Panc1 (cell line): ENCODE measurements at regions not wholly inside any gene's neighbourhood (a gene's known extent, or its start where the extent isn't known, plus 50 kb on each side); places are given as distances from the start of the nearest gene placed in this dataset.
"Not testable (repeated sequence)": the region's sequence is repeated elsewhere in the genome, so short reads cannot be mapped to it uniquely, and the experiment has no call there.

Source experiments
- ATAC-seq: fragments of 200-7000 bp; cut with Tn5 transposase; 2 replicates; pipeline ENCODE4 v1.9.1; 2020; ENCODE audit warnings: mild to moderate bottlenecking, moderate library complexity
- BruUV-seq: library from RNA; stranded (reverse); fragments of 400-500 nt; replicated peaks from 2 replicates; lab custom pipeline; 2021; lab: Mats Ljungman, UMichigan
- CTCF ChIA-PET: fragments of 300-600 bp; sonication (Branson Sonifier 250); formaldehyde crosslinking; loops from one replicate; lab custom pipeline; 2022; ENCODE audit warnings: antibody characterized with exemption; lab: Charles Lee
- POLR2A ChIA-PET: fragments of 300-600 bp; sonication (Branson Sonifier 250); formaldehyde crosslinking; loops from one replicate; lab custom pipeline; 2022; ENCODE audit warnings: antibody characterized with exemption; lab: Charles Lee
- DNase-seq: peaks from one replicate; pipeline ENCODE4 v3.0.0-alpha.2; 2010; ENCODE audit warnings: low read depth, low spot score
- H3K27ac ChIP-seq: 2 replicates; pipeline ENCODE4 v1.5.1; 2011; ENCODE audit warnings: mild to moderate bottlenecking, low read length, inconsistent platforms
- H3K27me3 ChIP-seq: fragments of 200-500 bp; sonication (Bioruptor generic); 2 replicates; pipeline ENCODE4 v1.6.0; 2014; ENCODE audit warnings: low read length, inconsistent platforms; ENCODE audit not compliant: control insufficient read depth, insufficient read depth
- H3K36me3 ChIP-seq: fragments of 200-500 bp; sonication (Bioruptor generic); 2 replicates; pipeline ENCODE4 v1.5.1; 2014; ENCODE audit warnings: inconsistent platforms, mild to moderate bottlenecking, low read length, moderate library complexity; ENCODE audit not compliant: control insufficient read depth, insufficient read depth
- H3K4me1 ChIP-seq: 2 replicates; pipeline ENCODE4 v1.5.1; 2011; ENCODE audit warnings: inconsistent platforms, mild to moderate bottlenecking, low read length, moderate library complexity; ENCODE audit not compliant: control insufficient read depth, insufficient read depth
- H3K4me3 ChIP-seq, 2 experiments: 2 replicates each; pipeline ENCODE4 v1.5.1; 2011 to 2012; ENCODE audit warnings: low read depth in 2 of 2, low read length in 2 of 2, mild to moderate bottlenecking in 2 of 2, inconsistent platforms in 1 of 2, moderate library complexity in 1 of 2
- H3K9me3 ChIP-seq: fragments of 200-500 bp; sonication (Bioruptor generic); 2 replicates; pipeline ENCODE4 v1.5.1; 2014; ENCODE audit warnings: low read depth, mild to moderate bottlenecking, inconsistent platforms, low read length, moderate library complexity; ENCODE audit not compliant: control insufficient read depth, insufficient read depth
- in situ Hi-C: cut with HindIII; loops from 2 replicates; pipeline ENCODE4 v1.10.0; 2016; ENCODE audit warnings: low sequenced_read_pairs, low pct_unique_long_range_greater_than_20kb
- intact Hi-C: fragments of 100-400 bp; cut with micrococcal nuclease; formaldehyde crosslinking; loops from one replicate; pipeline ENCODE4 v1.10.0; 2022; ENCODE audit not compliant: unreplicated experiment

DNA sequence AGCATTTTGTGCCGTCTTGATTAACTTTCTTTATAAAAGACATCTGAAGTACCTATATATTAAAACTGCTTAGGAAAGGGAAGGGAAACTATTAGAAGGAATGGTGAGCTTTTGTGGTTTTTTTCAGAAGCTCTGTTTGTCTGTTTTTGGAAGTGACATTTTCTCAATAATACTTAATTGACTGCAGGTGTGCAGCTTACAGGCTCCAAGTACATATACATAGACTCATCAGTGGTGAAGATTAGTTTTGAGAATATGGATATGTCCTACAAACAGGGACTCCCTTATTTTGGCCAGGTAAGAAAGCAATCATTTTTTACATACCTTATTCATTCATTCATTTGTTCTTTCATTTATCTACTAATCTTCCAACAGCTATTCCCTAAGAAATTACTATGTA is 104.9 kb downstream of the KLRB1 start:
- H3K4me1 ChIP-seq, H3K36me3 ChIP-seq, CTCF ChIA-PET, ATAC-seq, in situ Hi-C loops, H3K27me3 ChIP-seq, DNase-seq, BruUV-seq, intact Hi-C loops, H3K27ac ChIP-seq, H3K9me3 ChIP-seq, H3K4me3 ChIP-seq, POLR2A ChIA-PET: not testable (repeated sequence)

DNA sequence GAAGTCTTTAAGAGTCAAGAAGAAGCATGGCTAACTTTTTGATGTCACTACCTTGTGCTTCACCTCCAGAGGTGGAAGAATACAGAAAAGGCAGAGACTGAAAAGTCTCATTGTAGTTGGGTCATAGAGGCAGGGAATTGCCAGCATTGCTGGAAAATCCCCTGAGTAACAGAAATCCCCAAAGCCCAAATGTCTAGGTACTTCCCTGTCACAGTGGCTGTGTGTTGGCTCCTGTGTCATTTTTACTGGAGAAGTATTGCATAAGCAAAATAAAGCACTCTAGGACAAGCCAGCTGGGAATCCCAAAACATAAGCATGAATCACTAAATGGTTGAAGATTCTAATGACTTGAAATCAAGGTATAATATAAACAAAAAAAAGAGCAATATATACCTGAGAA is 114.4 kb downstream of the KLRB1 start:
- ATAC-seq, H3K27ac ChIP-seq, intact Hi-C loops, H3K4me1 ChIP-seq, BruUV-seq, H3K4me3 ChIP-seq, H3K36me3 ChIP-seq, CTCF ChIA-PET, H3K9me3 ChIP-seq, in situ Hi-C loops, H3K27me3 ChIP-seq, POLR2A ChIA-PET, DNase-seq: not testable (repeated sequence)

DNA sequence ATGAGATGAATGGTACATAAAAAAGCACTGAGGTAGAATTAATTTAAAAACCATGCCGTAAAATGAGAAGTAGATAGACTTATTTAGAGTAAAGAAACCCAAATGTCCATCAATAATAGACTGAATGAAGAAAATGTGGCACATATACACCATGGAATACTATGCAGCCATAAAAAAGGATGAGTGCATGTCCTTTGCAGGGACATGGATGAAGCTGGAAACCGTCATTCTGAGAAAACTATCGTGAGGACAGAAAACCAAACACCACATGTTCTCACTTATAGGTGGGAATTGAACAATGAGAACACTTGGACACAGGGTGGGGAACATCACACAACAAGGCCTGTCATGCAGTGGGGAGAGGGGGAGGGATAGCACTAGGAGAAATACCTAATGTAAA is 126.4 kb downstream of the KLRB1 start:
- H3K4me1 ChIP-seq, H3K36me3 ChIP-seq, BruUV-seq, H3K27ac ChIP-seq, intact Hi-C loops, POLR2A ChIA-PET, ATAC-seq, DNase-seq, H3K4me3 ChIP-seq, H3K9me3 ChIP-seq, CTCF ChIA-PET, in situ Hi-C loops, H3K27me3 ChIP-seq: not testable (repeated sequence)

GRCh38 chr12:9474197-9474596 is 133.5 kb downstream of the KLRB1 start:
- H3K27ac ChIP-seq, CTCF ChIA-PET, BruUV-seq, H3K36me3 ChIP-seq, H3K4me3 ChIP-seq, in situ Hi-C loops, intact Hi-C loops, DNase-seq, H3K27me3 ChIP-seq, POLR2A ChIA-PET, H3K4me1 ChIP-seq, H3K9me3 ChIP-seq, ATAC-seq: not testable (repeated sequence)

- CTCF ChIA-PET, result not testable (repeated sequence)
These were observed 134.1 kb downstream of the KLRB1 start for GRCh38 chr12:9473638-9474037.

DNA sequence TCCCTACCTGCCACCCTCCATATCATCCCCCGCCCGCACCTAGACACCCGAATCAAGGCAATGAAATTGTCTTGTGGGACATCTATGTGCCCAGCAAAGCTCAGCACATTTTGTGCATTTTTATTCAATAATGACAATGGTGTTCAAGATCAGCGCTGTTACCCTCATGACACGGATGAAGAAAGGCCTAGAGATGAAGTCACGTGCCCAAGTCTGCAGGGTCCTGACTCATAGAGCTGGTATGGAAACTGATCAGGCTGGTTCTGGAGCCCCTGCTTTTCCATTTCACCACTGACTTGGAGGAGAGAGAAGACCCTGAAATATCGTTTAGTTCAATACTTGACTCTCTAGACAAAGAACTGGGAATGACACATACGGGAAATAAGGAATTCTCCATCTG is 136.2 kb downstream of the KLRB1 start:
- H3K36me3 ChIP-seq, intact Hi-C loops, CTCF ChIA-PET, H3K4me3 ChIP-seq, H3K9me3 ChIP-seq, H3K27ac ChIP-seq, ATAC-seq, DNase-seq, POLR2A ChIA-PET, H3K4me1 ChIP-seq, BruUV-seq, H3K27me3 ChIP-seq, in situ Hi-C loops: not testable (repeated sequence)

More at GRCh38 chr12:9473638-9474037, 134.1 kb downstream of the KLRB1 start:
- intact Hi-C loops, H3K4me1 ChIP-seq, in situ Hi-C loops, H3K27ac ChIP-seq, H3K9me3 ChIP-seq, POLR2A ChIA-PET, BruUV-seq, ATAC-seq, H3K4me3 ChIP-seq, H3K36me3 ChIP-seq, DNase-seq, H3K27me3 ChIP-seq: not testable (repeated sequence)

- H3K4me1 ChIP-seq, intact Hi-C loops, H3K9me3 ChIP-seq, POLR2A ChIA-PET, in situ Hi-C loops, BruUV-seq, CTCF ChIA-PET, DNase-seq, H3K27ac ChIP-seq, H3K36me3 ChIP-seq, ATAC-seq, H3K27me3 ChIP-seq, H3K4me3 ChIP-seq: not testable (repeated sequence)
These were observed 137.3 kb downstream of the KLRB1 start for GRCh38 chr12:9470367-9470766.

DNA sequence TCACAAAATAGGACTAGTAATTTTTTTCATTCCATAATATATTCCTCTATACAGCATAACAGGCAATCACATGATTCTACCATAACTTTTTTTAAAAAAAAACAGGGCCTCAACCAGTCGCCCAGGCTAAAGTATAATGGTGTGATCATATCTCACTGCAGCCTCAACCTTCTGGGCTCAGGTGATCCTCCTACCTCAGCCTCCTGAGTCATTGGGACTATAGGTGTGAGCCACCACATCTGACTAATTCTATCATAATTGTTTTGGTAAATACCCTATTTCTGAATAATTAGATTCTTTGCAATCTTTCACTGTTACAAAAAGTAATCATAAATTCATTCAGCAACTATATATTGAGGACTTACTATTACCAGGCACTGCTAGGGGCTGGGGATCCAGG is 137.8 kb downstream of the KLRB1 start:
- H3K27me3 ChIP-seq, H3K4me1 ChIP-seq, H3K4me3 ChIP-seq, H3K27ac ChIP-seq, ATAC-seq, BruUV-seq, DNase-seq, H3K9me3 ChIP-seq, CTCF ChIA-PET, in situ Hi-C loops, POLR2A ChIA-PET, intact Hi-C loops, H3K36me3 ChIP-seq: not testable (repeated sequence)
